ENCODE measurements at regions not wholly inside any gene's neighbourhood (a gene's known extent, or its start where the extent isn't known, plus 50 kb on each side); places are given as distances from the start of the nearest gene placed in this dataset.

- TF ChIP-seq EZH2 (IDR thresholded peaks at IDR 0.05; ENCODE audit: low read length, missing control alignments) (no peak), CTCF (conservative IDR thresholded peaks at IDR 0.05 in 1 of 2, IDR thresholded peaks at IDR 0.05 in 1 of 2; ENCODE audit: low read depth in 1 of 2, low read length in 2 of 2) (no peak)
- Histone ChIP-seq H3K79me2 (ENCODE audit: control insufficient read depth, insufficient read depth, low read length) (no peaks in the 10 kb centered on the region), H3K9ac (ENCODE audit: insufficient read depth, low read length) (no peak overlapping the region), H3K36me3 (ENCODE audit: control insufficient read depth, insufficient read depth, low read length) (no peaks in the 10 kb centered on the region), H3K27ac (ENCODE audit: insufficient read depth, low read length) (no peak overlapping the region), H2AFZ (ENCODE audit: low read length) (no peak overlapping the region), H4K20me1 (ENCODE audit: control insufficient read depth, extremely low read depth, insufficient read depth, low read length) (no peaks in the 10 kb centered on the region), H3K4me1 (ENCODE audit: control insufficient read depth, extremely low read depth, insufficient read depth, low read length) (no peaks in the 10 kb centered on the region), H3K27me3 (ENCODE audit: control insufficient read depth, insufficient read depth, low read length) (no peaks in the 10 kb centered on the region), H3K4me2 (ENCODE audit: extremely low read depth, insufficient read depth, low read length) (no peak overlapping the region), H3K4me3 (replicated peaks in 1 of 4; ENCODE audit: control extremely low read depth in 1 of 4, insufficient read depth in 1 of 4, low read depth in 3 of 4, low read length in 4 of 4) (no peak overlapping the region), H3K9me3 (ENCODE audit: control insufficient read depth, insufficient read depth, low read depth, low read length) (no peaks in the 10 kb centered on the region)
- DNase-seq (ENCODE audit: low read depth in 2 of 2), result no peak
Observed at GRCh38 chr18:27636576-27637085, 451.5 kb upstream of the CHST9 start.

GRCh38 chr18:27632706-27633105 is 447.6 kb upstream of the CHST9 start:
- Histone ChIP-seq H3K79me2 (ENCODE audit: control insufficient read depth, insufficient read depth, low read length) (no peaks in the 10 kb centered on the region), H4K20me1 (ENCODE audit: control insufficient read depth, extremely low read depth, insufficient read depth, low read length) (no peaks in the 10 kb centered on the region), H3K9me3 (ENCODE audit: control insufficient read depth, insufficient read depth, low read depth, low read length) (no peaks in the 10 kb centered on the region), H3K36me3 (ENCODE audit: control insufficient read depth, insufficient read depth, low read length) (no peaks in the 10 kb centered on the region), H3K4me1 (ENCODE audit: control insufficient read depth, extremely low read depth, insufficient read depth, low read length) (no peaks in the 10 kb centered on the region), H3K27me3 (ENCODE audit: control insufficient read depth, insufficient read depth, low read length) (no peaks in the 10 kb centered on the region), H2AFZ (ENCODE audit: low read length) (no peak overlapping the region), H3K9ac (ENCODE audit: insufficient read depth, low read length) (no peak overlapping the region), H3K4me2 (ENCODE audit: extremely low read depth, insufficient read depth, low read length) (no peak overlapping the region), H3K4me3 (replicated peaks in 1 of 4; ENCODE audit: control extremely low read depth in 1 of 4, insufficient read depth in 1 of 4, low read depth in 3 of 4, low read length in 4 of 4) (no peak overlapping the region), H3K27ac (ENCODE audit: insufficient read depth, low read length) (no peak overlapping the region)
- no peak for DNase-seq (ENCODE audit: low read depth in 2 of 2)
- TF ChIP-seq CTCF (conservative IDR thresholded peaks at IDR 0.05 in 1 of 2, IDR thresholded peaks at IDR 0.05 in 1 of 2; ENCODE audit: low read depth in 1 of 2, low read length in 2 of 2) (no peak), EZH2 (IDR thresholded peaks at IDR 0.05; ENCODE audit: low read length, missing control alignments) (no peak)

GRCh38 chr18:27627927-27628326 is 442.8 kb upstream of the CHST9 start:
- TF ChIP-seq CTCF (conservative IDR thresholded peaks at IDR 0.05 in 1 of 2, IDR thresholded peaks at IDR 0.05 in 1 of 2; ENCODE audit: low read depth in 1 of 2, low read length in 2 of 2), result no peak
- no peak for TF ChIP-seq EZH2 (IDR thresholded peaks at IDR 0.05; ENCODE audit: low read length, missing control alignments)
- Histone ChIP-seq H3K9me3 (ENCODE audit: control insufficient read depth, insufficient read depth, low read depth, low read length) (no peaks in the 10 kb centered on the region), H3K27me3 (ENCODE audit: control insufficient read depth, insufficient read depth, low read length) (no peaks in the 10 kb centered on the region), H3K4me3 (replicated peaks in 1 of 4; ENCODE audit: control extremely low read depth in 1 of 4, insufficient read depth in 1 of 4, low read depth in 3 of 4, low read length in 4 of 4) (no peak overlapping the region), H3K36me3 (ENCODE audit: control insufficient read depth, insufficient read depth, low read length) (no peaks in the 10 kb centered on the region), H3K9ac (ENCODE audit: insufficient read depth, low read length) (no peak overlapping the region), H3K79me2 (ENCODE audit: control insufficient read depth, insufficient read depth, low read length) (no peaks in the 10 kb centered on the region), H3K4me1 (ENCODE audit: control insufficient read depth, extremely low read depth, insufficient read depth, low read length) (no peaks in the 10 kb centered on the region), H2AFZ (ENCODE audit: low read length) (no peak overlapping the region), H3K27ac (ENCODE audit: insufficient read depth, low read length) (no peak overlapping the region), H4K20me1 (ENCODE audit: control insufficient read depth, extremely low read depth, insufficient read depth, low read length) (no peaks in the 10 kb centered on the region), H3K4me2 (ENCODE audit: extremely low read depth, insufficient read depth, low read length) (no peak overlapping the region)
- no peak for DNase-seq (ENCODE audit: low read depth in 2 of 2)

All from fibroblast of lung (primary cell).